ENCODE measurements at regions not wholly inside any gene's neighbourhood (a gene's known extent, or its start where the extent isn't known, plus 50 kb on each side); places are given as distances from the start of the nearest gene placed in this dataset.

- DNase-seq (ENCODE audit: low spot score), result no peak
Measured at GRCh38 chr2:107024269-107024668, 138.3 kb upstream of the ST6GAL2 start.

- no peak for DNase-seq (ENCODE audit: low spot score)
Measured at GRCh38 chr2:107025291-107025857, 139.4 kb upstream of the ST6GAL2 start.

GRCh38 chr2:107025869-107026380 lies 140.0 kb upstream of the ST6GAL2 start:
- peak; percentile 37 for DNase-seq (ENCODE audit: low spot score)

- DNase-seq (ENCODE audit: low spot score), result no peak
Measured at GRCh38 chr2:107027205-107027604, 141.2 kb upstream of the ST6GAL2 start.

- no peak for DNase-seq (ENCODE audit: low spot score)
Measured at GRCh38 chr2:107027810-107028209, 141.8 kb upstream of the ST6GAL2 start.

GRCh38 chr2:107028661-107029060 lies 142.7 kb upstream of the ST6GAL2 start:
- no peak for DNase-seq (ENCODE audit: low spot score)

- no peak for DNase-seq (ENCODE audit: low spot score)
Measured at GRCh38 chr2:107036293-107036692, 150.3 kb upstream of the ST6GAL2 start.

- no peak for DNase-seq (ENCODE audit: low spot score)
Measured at GRCh38 chr2:107062173-107062572, 176.2 kb upstream of the ST6GAL2 start.

- no peak for DNase-seq (ENCODE audit: low spot score)
Measured at GRCh38 chr2:107062599-107063220, 176.7 kb upstream of the ST6GAL2 start.

- no peak for DNase-seq (ENCODE audit: low spot score)
Measured at GRCh38 chr2:107063228-107063627, 177.3 kb upstream of the ST6GAL2 start.

- no peak for DNase-seq (ENCODE audit: low spot score)
Measured at GRCh38 chr2:107064750-107065149, 178.8 kb upstream of the ST6GAL2 start.

- DNase-seq (ENCODE audit: low spot score), result no peak
Measured at GRCh38 chr2:107068069-107068916, 182.3 kb upstream of the ST6GAL2 start.

GRCh38 chr2:107069890-107070289 lies 183.9 kb upstream of the ST6GAL2 start:
- no peak for DNase-seq (ENCODE audit: low spot score)

GRCh38 chr2:107072150-107072940 lies 186.4 kb upstream of the ST6GAL2 start:
- DNase-seq (ENCODE audit: low spot score), result peak; percentile 7

- no peak for DNase-seq (ENCODE audit: low spot score)
Measured at GRCh38 chr2:107078584-107078983, 192.6 kb upstream of the ST6GAL2 start.

GRCh38 chr2:107086497-107086896 lies 200.5 kb upstream of the ST6GAL2 start:
- DNase-seq (ENCODE audit: low spot score), result no peak

GRCh38 chr2:107088156-107088555 lies 202.2 kb upstream of the ST6GAL2 start:
- no peak for DNase-seq (ENCODE audit: low spot score)

GRCh38 chr2:107091163-107091864 lies 205.3 kb upstream of the ST6GAL2 start:
- no peak for DNase-seq (ENCODE audit: low spot score)

- no peak for DNase-seq (ENCODE audit: low spot score)
Measured at GRCh38 chr2:107093426-107093957, 207.5 kb upstream of the ST6GAL2 start.

- no peak for DNase-seq (ENCODE audit: low spot score)
Measured at GRCh38 chr2:107094450-107094986, 208.6 kb upstream of the ST6GAL2 start.

- no peak for DNase-seq (ENCODE audit: low spot score)
Measured at GRCh38 chr2:107102176-107102575, 216.2 kb upstream of the ST6GAL2 start.
